ENCODE measurements at regions not wholly inside any gene's neighbourhood (a gene's known extent, or its start where the extent isn't known, plus 50 kb on each side); places are given as distances from the start of the nearest gene placed in this dataset.

GRCh38 chr14:87111126-87111525 is 881.9 kb downstream of the GALC start:
- 59 to 79% methylated on average over 1 of the region's 1 CpG for WGBS, 2 donors
- DNase-seq: no peak
- intact Hi-C loops (cut with DNase I): no loop called here
- TF ChIP-seq CTCF (IDR thresholded peaks at IDR 0.05) (no peak), POLR2A (IDR thresholded peaks at IDR 0.05) (no peak)
- Histone ChIP-seq H3K4me3 (no peak overlapping the region), H3K36me3 (no peaks in the 10 kb centered on the region), H3K27ac (no peak overlapping the region), H3K4me1 (no peaks in the 10 kb centered on the region), H3K27me3 (no peaks in the 10 kb centered on the region), H3K9me3 (no peaks in the 10 kb centered on the region)

GRCh38 chr14:87109271-87109670 is 883.7 kb downstream of the GALC start:
- 79 to 87% methylated on average over 3 of the region's 3 CpGs for WGBS, 2 donors
- intact Hi-C loops (cut with DNase I): no loop called here
- no peak for TF ChIP-seq POLR2A (IDR thresholded peaks at IDR 0.05)
- TF ChIP-seq CTCF (IDR thresholded peaks at IDR 0.05): no peak
- no peaks in the 10 kb centered on the region for H3K36me3 ChIP-seq
- no peaks in the 10 kb centered on the region for H3K27me3 ChIP-seq
- no peak overlapping the region for H3K27ac ChIP-seq
- no peaks in the 10 kb centered on the region for H3K9me3 ChIP-seq
- H3K4me1 ChIP-seq: no peaks in the 10 kb centered on the region
- no peak overlapping the region for H3K4me3 ChIP-seq
- no peak for DNase-seq

- 78 to 81% methylated on average over 3 of the region's 3 CpGs for WGBS, 2 donors
- Histone ChIP-seq H3K4me1 (no peaks in the 10 kb centered on the region), H3K36me3 (no peaks in the 10 kb centered on the region), H3K9me3 (no peaks in the 10 kb centered on the region), H3K27me3 (no peaks in the 10 kb centered on the region), H3K27ac (no peak overlapping the region), H3K4me3 (no peak overlapping the region)
- no peak for DNase-seq
- intact Hi-C loops (cut with DNase I): no loop called here
- TF ChIP-seq POLR2A (IDR thresholded peaks at IDR 0.05) (no peak), CTCF (IDR thresholded peaks at IDR 0.05) (no peak)
Observed at GRCh38 chr14:87108726-87109125, 884.3 kb downstream of the GALC start.

- no peak overlapping the region for H3K27ac ChIP-seq
- H3K27me3 ChIP-seq: no peaks in the 10 kb centered on the region
- H3K36me3 ChIP-seq: no peaks in the 10 kb centered on the region
- H3K4me3 ChIP-seq: no peak overlapping the region
- TF ChIP-seq CTCF (IDR thresholded peaks at IDR 0.05): no peak
- TF ChIP-seq POLR2A (IDR thresholded peaks at IDR 0.05): no peak
- intact Hi-C loops (cut with DNase I): no loop called here
- no peak for DNase-seq
- 65 to 79% methylated on average over 3 of the region's 3 CpGs for WGBS, 2 donors
- no peaks in the 10 kb centered on the region for H3K4me1 ChIP-seq
- H3K9me3 ChIP-seq: no peaks in the 10 kb centered on the region
Observed at GRCh38 chr14:87102811-87103378, 890.1 kb downstream of the GALC start.

- H3K36me3 ChIP-seq: no peaks in the 10 kb centered on the region
- TF ChIP-seq CTCF (IDR thresholded peaks at IDR 0.05) (no peak), POLR2A (IDR thresholded peaks at IDR 0.05) (no peak)
- no peak overlapping the region for H3K27ac ChIP-seq
- DNase-seq: no peak
- intact Hi-C loops (cut with DNase I): no loop called here
- H3K4me3 ChIP-seq: no peak overlapping the region
- no peaks in the 10 kb centered on the region for H3K4me1 ChIP-seq
- no peaks in the 10 kb centered on the region for H3K9me3 ChIP-seq
- 18% methylated on average over 1 to 2 of the region's 2 CpGs for WGBS, 2 donors
- H3K27me3 ChIP-seq: no peaks in the 10 kb centered on the region
Observed at GRCh38 chr14:87097015-87097414, 896.0 kb downstream of the GALC start.

Data from esophagus squamous epithelium (tissue), 5 donors.